Mucosa of descending colon (tissue), 3 donors: ENCODE measurements at regions not wholly inside any gene's neighbourhood (a gene's known extent, or its start where the extent isn't known, plus 50 kb on each side); places are given as distances from the start of the nearest gene placed in this dataset.

Experiments used
- ATAC-seq: fragments of 200-7000 bp; cut with Tn5 transposase; one replicate; pipeline ENCODE4 v1.9.1; 2020; ENCODE audit warnings: mild to moderate bottlenecking, moderate library complexity
- DNase-seq, 3 donors: peaks; one replicate each; pipeline ENCODE4 v3.0.0-alpha.2; 2020
- H3K36me3 ChIP-seq: fragments of 200-600 bp; one replicate; pipeline ENCODE4 v1.8.0; 2021; ENCODE audit warnings: low read depth, mild to moderate bottlenecking
- H3K4me1 ChIP-seq: fragments of 200-600 bp; one replicate; pipeline ENCODE4 v1.8.0; 2021; ENCODE audit warnings: low read depth, mild to moderate bottlenecking
- H3K4me3 ChIP-seq: fragments of 200-600 bp; one replicate; pipeline ENCODE4 v1.8.0; 2021; ENCODE audit warnings: mild to moderate bottlenecking
- H3K9me3 ChIP-seq: fragments of 200-600 bp; one replicate; pipeline ENCODE4 v1.8.0; 2021; ENCODE audit warnings: mild to moderate bottlenecking
- intact Hi-C, 2 donors: fragments of 100-400 bp; cut with DNase I in 1 of 2; cut with micrococcal nuclease in 1 of 2; formaldehyde crosslinking; loops; one replicate each; pipeline versions ENCODE4 v1.11.0 to v1.11.1; 2022; cut with DNase I, micrococcal nuclease
- TF ChIP-seq, protein P1 (sequence below): fragments of 200-600 bp; IDR thresholded peaks from one replicate; pipeline ENCODE4 v1.8.0; 2022; ENCODE audit warnings: antibody characterized with exemption, mild to moderate bottlenecking
- donor health status: DM: no; HTN: no; CAD: no; lungs with moderate emphysema.
- donor health status: DM: no; HTN: no; CAD: no.
- donor health status: DM: no; HTN: yes; CAD: no.

DNA sequence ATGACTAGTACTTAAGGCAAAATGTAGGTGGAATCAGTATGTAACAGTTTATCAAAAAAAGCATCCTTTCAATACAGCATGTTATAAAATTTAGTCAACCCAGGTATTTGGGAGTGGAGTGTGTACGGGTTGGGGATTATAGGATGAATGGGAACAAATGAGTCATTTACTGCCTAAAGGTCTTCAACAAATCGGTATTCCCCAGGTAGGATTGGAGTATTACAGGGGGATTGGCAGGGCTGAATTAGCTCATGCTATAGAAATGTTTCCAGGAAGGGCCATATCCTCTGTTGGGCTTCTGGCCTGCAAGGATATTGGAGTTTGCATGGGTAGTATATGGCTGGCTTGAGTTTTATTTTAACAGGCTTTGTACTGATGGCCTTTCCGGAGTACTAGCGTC, 723.7 kb downstream of the SORCS1 start:
- intact Hi-C loops = no loop called here
- TF ChIP-seq, protein P1, sequence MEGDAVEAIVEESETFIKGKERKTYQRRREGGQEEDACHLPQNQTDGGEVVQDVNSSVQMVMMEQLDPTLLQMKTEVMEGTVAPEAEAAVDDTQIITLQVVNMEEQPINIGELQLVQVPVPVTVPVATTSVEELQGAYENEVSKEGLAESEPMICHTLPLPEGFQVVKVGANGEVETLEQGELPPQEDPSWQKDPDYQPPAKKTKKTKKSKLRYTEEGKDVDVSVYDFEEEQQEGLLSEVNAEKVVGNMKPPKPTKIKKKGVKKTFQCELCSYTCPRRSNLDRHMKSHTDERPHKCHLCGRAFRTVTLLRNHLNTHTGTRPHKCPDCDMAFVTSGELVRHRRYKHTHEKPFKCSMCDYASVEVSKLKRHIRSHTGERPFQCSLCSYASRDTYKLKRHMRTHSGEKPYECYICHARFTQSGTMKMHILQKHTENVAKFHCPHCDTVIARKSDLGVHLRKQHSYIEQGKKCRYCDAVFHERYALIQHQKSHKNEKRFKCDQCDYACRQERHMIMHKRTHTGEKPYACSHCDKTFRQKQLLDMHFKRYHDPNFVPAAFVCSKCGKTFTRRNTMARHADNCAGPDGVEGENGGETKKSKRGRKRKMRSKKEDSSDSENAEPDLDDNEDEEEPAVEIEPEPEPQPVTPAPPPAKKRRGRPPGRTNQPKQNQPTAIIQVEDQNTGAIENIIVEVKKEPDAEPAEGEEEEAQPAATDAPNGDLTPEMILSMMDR = no peak
- no peaks in the 10 kb centered on the region for H3K4me1 ChIP-seq
- DNase-seq (no peak), ATAC-seq (no peak)
- no peaks in the 10 kb centered on the region for H3K9me3 ChIP-seq
- no peaks in the 10 kb centered on the region for H3K36me3 ChIP-seq
- no peak overlapping the region for H3K4me3 ChIP-seq

DNA sequence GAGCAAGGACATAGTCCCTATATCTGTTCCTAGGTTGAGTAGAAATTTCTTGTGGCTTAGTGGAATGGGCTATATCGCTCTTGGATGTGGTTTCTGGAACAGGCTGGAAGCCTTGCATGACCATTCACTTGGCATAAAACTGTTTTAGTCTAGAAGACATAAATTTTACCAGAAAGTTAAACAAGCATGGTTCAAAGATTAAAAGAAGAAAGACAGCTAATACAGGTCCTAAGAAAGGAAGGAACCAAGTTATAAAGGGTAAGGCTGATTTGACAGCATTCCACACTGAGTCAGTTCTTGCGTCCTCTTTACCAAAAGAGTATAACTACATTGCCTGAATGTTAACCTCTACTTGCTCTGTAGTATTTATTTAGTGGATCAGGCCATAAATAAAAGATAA, 724.2 kb downstream of the SORCS1 start:
- intact Hi-C loops = no loop called here
- ATAC-seq (no peak), DNase-seq (no peak)
- Histone ChIP-seq H3K4me3 (no peak overlapping the region), H3K9me3 (no peaks in the 10 kb centered on the region), H3K36me3 (no peaks in the 10 kb centered on the region), H3K4me1 (no peaks in the 10 kb centered on the region)
- TF ChIP-seq, protein P1 = no peak

DNA sequence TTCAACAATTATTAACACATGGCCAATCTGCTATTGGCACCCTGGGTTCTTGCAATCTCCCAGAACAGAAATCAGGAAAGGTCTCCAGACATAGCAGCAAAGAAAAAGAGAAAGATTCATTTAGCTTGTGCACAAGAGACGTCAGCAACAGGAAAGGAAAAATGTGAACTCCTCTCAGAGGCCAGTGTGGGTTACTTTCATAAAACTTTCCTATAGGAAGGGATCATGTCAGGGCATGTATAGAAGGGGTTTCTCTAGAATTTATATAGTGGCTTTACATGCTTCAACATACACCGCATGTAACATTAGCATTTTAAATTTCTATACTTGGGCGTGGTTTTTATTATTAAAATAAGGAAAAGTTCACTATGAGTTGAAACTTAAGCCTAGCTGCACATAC, 725.1 kb downstream of the SORCS1 start:
- no peaks in the 10 kb centered on the region for H3K9me3 ChIP-seq
- no peak for ATAC-seq
- no peak overlapping the region for H3K4me3 ChIP-seq
- intact Hi-C loops = no loop called here
- TF ChIP-seq, protein P1 = no peak
- H3K4me1 ChIP-seq = no peaks in the 10 kb centered on the region
- DNase-seq = no peak
- H3K36me3 ChIP-seq = no peaks in the 10 kb centered on the region

DNA sequence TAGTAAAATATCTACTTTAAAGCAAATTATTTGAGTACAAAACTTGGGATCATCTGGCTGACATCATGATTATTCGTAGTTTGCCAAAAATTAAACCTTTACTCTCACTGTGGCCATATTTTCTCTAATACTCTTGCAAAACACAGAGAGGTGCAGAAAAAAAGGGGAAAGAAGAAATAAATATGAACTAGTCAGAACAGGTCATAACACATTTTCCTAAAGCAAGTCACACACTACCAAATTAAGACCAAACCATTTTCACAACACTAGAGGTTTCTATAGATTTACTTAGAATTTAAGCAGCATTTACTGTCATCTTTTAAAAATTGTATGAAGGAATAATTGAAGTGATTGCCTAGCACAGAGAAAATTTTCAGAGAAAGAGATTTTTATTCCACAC, 726.1 kb downstream of the SORCS1 start:
- intact Hi-C loops = no loop called here
- no peaks in the 10 kb centered on the region for H3K36me3 ChIP-seq
- no peak for DNase-seq
- TF ChIP-seq, protein P1 = no peak
- H3K4me3 ChIP-seq = no peak overlapping the region
- H3K9me3 ChIP-seq = no peaks in the 10 kb centered on the region
- no peaks in the 10 kb centered on the region for H3K4me1 ChIP-seq
- ATAC-seq = no peak

DNA sequence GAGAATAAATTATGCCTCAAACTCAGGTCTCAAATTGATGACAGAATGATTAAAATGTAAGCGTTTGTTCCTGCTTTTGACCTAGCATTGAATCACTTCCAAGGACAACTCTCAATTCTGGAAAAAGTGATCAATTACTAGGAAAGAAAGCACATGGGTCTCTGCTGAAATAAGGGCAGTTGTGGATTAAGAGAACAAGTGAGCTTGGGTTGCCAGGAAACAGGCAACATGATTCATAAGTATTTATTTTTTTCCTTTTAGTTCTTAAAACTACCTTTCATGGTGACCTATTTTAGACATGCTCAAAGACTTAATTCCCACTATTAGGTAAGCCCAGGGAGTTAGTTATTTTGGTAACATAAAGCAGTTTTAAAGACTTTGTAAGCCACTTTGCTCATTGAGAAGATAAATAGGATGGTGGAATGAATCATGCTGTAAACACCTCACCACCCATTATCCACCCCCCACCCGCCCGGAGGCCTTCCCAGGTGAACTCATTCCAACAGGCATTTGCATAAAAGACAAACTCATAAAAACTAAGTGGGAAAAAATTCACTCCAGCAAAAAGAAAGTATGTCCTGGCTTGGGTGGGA, 728.3 kb downstream of the SORCS1 start:
- Histone ChIP-seq H3K9me3 (no peaks in the 10 kb centered on the region), H3K4me1 (no peaks in the 10 kb centered on the region), H3K36me3 (no peaks in the 10 kb centered on the region), H3K4me3 (no peak overlapping the region)
- TF ChIP-seq, protein P1 = no peak
- DNase-seq (no peak), ATAC-seq (no peak)
- intact Hi-C loops = no loop called here

DNA sequence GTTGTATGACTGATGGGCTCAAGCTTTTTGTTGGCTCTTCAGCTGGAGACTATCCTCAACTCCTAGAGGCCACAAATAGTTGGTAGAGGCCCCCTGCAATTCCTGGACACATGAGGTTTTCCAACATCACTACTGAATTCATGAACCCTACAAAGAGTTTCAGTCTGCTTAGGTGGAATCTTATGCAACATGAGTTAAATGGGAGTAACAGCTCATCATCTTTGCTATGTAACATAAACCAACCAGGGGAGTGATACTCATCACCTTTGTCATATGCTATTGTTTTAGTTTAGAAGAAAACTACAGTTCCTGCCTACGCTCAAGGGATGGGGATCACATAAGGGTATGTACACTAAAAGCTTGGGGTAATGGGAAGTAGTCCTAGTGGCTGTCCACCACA, 729.4 kb downstream of the SORCS1 start:
- TF ChIP-seq, protein P1 = no peak
- Histone ChIP-seq H3K4me3 (no peak overlapping the region), H3K36me3 (no peaks in the 10 kb centered on the region), H3K4me1 (no peaks in the 10 kb centered on the region), H3K9me3 (no peaks in the 10 kb centered on the region)
- intact Hi-C loops = no loop called here
- ATAC-seq (no peak), DNase-seq (no peak)
